ENCODE measurements at regions not wholly inside any gene's neighbourhood (a gene's known extent, or its start where the extent isn't known, plus 50 kb on each side); places are given as distances from the start of the nearest gene placed in this dataset.
"Not testable (repeated sequence)": the region's sequence is repeated elsewhere in the genome, so short reads cannot be mapped to it uniquely, and the experiment has no call there.

DNA sequence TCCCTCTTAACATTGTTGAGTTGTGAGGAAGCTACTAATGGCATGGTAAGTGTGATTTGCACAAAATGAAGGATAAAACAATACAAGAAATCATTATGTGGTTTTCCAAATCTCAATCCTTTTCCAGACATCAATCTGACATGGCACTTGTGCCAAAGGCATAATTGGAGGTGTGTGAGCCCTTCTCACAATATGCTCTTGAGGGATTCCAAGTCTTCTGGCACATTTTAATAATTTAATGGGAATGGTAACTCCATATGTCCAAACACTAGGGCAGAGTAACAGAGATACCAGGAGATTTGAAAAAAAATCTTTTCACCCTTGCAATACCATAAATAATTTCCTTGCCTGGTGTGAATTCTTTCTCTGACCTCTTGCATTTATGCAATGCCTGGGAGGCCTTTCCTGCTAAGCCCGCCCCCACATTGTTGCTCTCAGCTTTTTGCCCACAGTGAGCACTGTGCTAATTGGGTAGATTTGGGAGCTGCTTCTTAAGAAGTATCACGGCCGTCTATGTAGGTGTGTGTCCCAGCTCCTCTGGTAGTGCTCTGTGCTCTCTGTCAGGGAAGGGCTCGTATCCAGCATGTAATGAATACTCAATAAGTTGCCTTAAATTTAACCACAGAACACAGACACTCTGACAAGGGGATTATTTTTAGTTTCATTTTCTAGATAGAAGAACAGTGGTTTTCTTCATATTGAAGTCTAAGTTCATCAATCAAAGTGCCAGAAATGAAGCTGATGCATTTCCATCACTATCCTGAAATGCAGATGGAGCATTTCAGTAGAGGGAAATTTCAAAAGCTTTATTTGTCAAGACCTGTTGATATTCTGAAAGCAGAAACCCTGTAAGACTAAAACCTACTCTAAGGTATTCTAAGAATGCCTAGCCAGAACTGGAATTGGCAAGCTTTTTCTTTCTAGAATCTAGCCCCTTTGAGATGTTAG is 54.4 kb upstream of the CEP85L start:
- Histone ChIP-seq H3K27me3 (ENCODE audit: insufficient read depth, low read length) (no peaks in the 10 kb centered on the region), H3K27ac (ENCODE audit: low read depth, low read length) (peak overlapping the region; percentile 96), H3K4me2 (ENCODE audit: insufficient read depth, low read length) (peak overlapping the region; percentile 86), H3K9me3 (ENCODE audit: low read depth, low read length) (no peaks in the 10 kb centered on the region), H3K79me2 (ENCODE audit: insufficient read depth, low read length) (no peaks in the 10 kb centered on the region), H3K4me3 (ENCODE audit: insufficient read depth, low read length) (peak overlapping the region; percentile 56), H2AFZ (ENCODE audit: low read length) (peak overlapping the region; percentile 63), H4K20me1 (ENCODE audit: insufficient read depth, low read length) (no peaks in the 10 kb centered on the region), H3K4me1 (ENCODE audit: insufficient read depth, low read length) (peaks cover 58% of the 10 kb centered on the region), H3K36me3 (ENCODE audit: insufficient read depth, low read length) (no peaks in the 10 kb centered on the region)
- TF ChIP-seq, protein P1, sequence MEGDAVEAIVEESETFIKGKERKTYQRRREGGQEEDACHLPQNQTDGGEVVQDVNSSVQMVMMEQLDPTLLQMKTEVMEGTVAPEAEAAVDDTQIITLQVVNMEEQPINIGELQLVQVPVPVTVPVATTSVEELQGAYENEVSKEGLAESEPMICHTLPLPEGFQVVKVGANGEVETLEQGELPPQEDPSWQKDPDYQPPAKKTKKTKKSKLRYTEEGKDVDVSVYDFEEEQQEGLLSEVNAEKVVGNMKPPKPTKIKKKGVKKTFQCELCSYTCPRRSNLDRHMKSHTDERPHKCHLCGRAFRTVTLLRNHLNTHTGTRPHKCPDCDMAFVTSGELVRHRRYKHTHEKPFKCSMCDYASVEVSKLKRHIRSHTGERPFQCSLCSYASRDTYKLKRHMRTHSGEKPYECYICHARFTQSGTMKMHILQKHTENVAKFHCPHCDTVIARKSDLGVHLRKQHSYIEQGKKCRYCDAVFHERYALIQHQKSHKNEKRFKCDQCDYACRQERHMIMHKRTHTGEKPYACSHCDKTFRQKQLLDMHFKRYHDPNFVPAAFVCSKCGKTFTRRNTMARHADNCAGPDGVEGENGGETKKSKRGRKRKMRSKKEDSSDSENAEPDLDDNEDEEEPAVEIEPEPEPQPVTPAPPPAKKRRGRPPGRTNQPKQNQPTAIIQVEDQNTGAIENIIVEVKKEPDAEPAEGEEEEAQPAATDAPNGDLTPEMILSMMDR (IDR thresholded peaks at IDR 0.05; ENCODE audit: extremely low read depth, low read depth, low read length): no peak
- DNase-seq (ENCODE audit: insufficient read length, low spot score, missing footprints): no peak

DNA sequence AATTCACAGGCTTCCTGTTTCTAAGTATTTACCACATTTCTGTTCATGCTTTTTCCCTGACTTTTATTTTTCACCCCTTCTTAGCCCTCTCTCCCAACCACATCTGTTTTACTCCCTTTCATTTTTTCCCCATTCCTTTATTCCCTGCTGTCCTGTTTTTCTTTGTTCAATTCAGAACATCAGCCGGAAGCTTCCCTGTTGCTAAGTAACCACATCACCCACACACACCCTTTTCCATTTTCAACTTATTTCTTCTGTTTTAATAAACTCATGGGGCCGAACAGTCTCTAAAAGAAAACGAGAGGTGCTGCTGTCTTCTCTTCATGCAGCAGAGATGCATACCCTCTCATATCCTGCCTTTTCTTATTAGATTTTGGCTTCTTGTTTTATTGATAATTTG is 53.5 kb upstream of the CEP85L start:
- no peak overlapping the region for H2AFZ ChIP-seq (ENCODE audit: low read length)
- peak overlapping the region; percentile 86 for H3K4me2 ChIP-seq (ENCODE audit: insufficient read depth, low read length)
- peaks cover 49% of the 10 kb centered on the region for H3K4me1 ChIP-seq (ENCODE audit: insufficient read depth, low read length)
- no peak for DNase-seq (ENCODE audit: insufficient read length, low spot score, missing footprints)
- TF ChIP-seq, protein P1 (IDR thresholded peaks at IDR 0.05; ENCODE audit: extremely low read depth, low read depth, low read length): no peak
- peak overlapping the region; percentile 96 for H3K27ac ChIP-seq (ENCODE audit: low read depth, low read length)
- H3K9me3 ChIP-seq (ENCODE audit: low read depth, low read length): no peaks in the 10 kb centered on the region
- no peaks in the 10 kb centered on the region for H4K20me1 ChIP-seq (ENCODE audit: insufficient read depth, low read length)
- H3K27me3 ChIP-seq (ENCODE audit: insufficient read depth, low read length): no peaks in the 10 kb centered on the region
- H3K79me2 ChIP-seq (ENCODE audit: insufficient read depth, low read length): no peaks in the 10 kb centered on the region
- no peaks in the 10 kb centered on the region for H3K36me3 ChIP-seq (ENCODE audit: insufficient read depth, low read length)
- H3K4me3 ChIP-seq (ENCODE audit: insufficient read depth, low read length): no peak overlapping the region

DNA sequence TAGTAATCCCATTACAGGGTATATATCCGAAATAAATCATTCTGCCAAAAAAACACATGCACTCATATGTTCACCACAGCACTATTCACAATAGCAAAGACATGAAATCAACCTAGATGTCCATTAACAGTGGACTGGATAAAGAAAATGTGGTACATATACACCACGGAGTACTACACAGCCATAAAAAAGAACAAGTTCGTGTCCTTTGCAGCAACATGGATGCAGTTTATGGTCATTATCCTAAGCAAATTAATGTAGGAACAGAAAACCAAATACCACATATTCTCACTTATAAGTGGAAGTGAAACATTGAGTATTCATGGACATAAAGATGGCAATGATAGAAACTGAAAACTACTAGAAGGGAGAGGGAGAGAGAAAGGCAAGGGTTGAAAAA is 49.9 kb upstream of the CEP85L start:
- not testable (repeated sequence) for H3K27ac ChIP-seq (ENCODE audit: low read depth, low read length); H3K27me3 ChIP-seq (ENCODE audit: insufficient read depth, low read length); H3K79me2 ChIP-seq (ENCODE audit: insufficient read depth, low read length); H3K4me2 ChIP-seq (ENCODE audit: insufficient read depth, low read length); H3K9me3 ChIP-seq (ENCODE audit: low read depth, low read length); H4K20me1 ChIP-seq (ENCODE audit: insufficient read depth, low read length); DNase-seq (ENCODE audit: insufficient read length, low spot score, missing footprints); H2AFZ ChIP-seq (ENCODE audit: low read length); H3K4me3 ChIP-seq (ENCODE audit: insufficient read depth, low read length); H3K36me3 ChIP-seq (ENCODE audit: insufficient read depth, low read length)
- peaks cover 15% of the 10 kb centered on the region for H3K4me1 ChIP-seq (ENCODE audit: insufficient read depth, low read length)
